Occipital lobe (tissue), 1 donor: ENCODE measurements at regions not wholly inside any gene's neighbourhood (a gene's known extent, or its start where the extent isn't known, plus 50 kb on each side); places are given as distances from the start of the nearest gene placed in this dataset.
"Not testable (repeated sequence)": the region's sequence is repeated elsewhere in the genome, so short reads cannot be mapped to it uniquely, and the experiment has no call there.

Experiments used
- DNase-seq: peaks from one replicate; lab custom pipeline; 2025; lab: John Stamatoyannopoulos, UW

DNA sequence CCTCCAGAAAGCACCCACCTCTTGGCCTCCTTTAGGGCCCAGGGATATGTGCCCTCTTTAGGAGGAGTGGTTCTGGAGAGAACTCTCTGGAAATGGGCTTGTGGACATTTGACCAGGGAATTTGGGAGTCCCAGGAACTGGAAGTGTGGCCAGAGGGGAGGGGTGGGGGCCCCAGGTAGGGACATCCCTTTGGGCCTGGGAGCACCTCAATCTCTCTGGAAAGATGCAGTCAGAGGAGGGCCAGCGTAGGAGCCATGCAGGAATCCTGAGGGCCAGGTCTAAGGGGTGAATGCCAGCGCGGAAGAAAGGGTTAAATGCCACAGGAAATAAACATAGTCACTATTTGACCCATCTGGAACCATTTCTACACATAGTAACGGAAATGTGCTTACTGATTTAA is 50.3 kb upstream of the ITGA11 start:
- no peak for DNase-seq

DNA sequence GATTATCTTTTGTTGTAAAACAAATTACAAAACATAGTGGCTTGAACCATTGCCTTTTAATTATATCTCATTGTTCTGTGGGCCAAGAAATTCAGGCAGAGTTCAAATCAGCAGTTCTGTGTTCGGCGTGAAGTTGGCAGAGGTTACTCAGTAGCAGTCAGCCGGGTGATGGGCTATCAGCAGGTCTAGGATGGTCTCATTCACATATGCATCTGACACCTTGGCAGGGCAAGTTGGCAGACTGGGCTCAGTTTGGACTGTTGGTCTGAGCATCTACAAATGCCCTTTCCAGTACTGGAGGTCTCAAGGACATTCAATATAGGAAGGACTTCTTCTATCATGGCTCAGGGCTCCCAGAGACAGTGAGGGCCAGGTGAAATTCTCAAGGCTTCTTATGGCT is 51.2 kb upstream of the ITGA11 start:
- no peak for DNase-seq

DNA sequence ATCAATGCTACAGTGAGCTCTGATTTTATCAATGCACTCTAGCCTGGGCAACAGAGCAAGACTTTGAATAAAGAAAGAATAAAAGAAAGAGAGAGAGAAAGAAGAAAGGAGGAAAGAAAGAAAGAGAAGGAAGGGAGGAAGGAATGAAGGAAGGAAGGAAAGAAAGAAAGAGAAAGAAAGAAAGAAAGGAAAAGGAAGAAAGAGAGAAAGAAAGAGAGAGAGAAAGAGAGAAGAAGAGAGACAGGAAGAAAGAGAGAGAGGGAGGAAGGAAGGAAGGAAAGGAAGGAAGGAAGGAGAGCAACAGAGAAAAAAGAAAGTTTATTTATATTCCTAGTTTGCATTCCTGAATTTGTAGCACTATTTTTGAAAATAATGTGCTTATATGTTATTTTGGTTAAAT is 52.3 kb upstream of the ITGA11 start:
- DNase-seq, result no peak

DNA sequence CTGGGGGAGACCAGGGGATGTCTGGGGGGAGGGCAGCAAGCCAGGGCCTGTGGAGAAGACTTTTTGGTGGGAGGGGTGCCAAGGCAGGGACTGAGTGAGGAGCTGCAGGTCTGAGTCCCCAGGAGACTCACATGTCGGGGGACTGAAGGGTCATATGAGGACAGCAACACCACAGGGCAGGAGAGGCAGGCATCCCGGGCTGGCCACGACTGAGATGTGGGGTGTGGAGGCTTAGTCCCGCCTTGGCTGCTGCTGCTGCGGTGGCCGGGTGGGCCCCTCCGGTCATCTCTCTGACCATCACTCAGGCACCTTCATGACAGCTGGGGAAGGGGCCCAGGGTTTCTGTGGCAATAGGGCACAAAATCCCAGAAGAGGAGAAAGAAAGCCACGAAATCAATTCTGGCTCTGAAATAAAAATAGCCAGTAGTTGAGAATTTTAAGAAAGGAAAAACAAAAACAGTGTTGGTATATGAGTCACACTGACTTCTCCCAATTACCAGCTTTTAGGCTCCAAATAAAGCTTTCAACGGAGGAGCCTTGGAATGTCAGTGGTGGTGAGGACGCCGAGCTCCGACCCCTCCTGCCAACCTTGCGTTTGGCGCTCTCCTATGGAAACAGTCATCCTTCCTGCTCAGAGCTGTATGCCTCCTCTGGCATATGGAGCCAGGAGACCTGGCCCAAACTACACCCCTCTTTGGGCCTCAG is 52.9 kb upstream of the ITGA11 start:
- DNase-seq, result no peak

DNA sequence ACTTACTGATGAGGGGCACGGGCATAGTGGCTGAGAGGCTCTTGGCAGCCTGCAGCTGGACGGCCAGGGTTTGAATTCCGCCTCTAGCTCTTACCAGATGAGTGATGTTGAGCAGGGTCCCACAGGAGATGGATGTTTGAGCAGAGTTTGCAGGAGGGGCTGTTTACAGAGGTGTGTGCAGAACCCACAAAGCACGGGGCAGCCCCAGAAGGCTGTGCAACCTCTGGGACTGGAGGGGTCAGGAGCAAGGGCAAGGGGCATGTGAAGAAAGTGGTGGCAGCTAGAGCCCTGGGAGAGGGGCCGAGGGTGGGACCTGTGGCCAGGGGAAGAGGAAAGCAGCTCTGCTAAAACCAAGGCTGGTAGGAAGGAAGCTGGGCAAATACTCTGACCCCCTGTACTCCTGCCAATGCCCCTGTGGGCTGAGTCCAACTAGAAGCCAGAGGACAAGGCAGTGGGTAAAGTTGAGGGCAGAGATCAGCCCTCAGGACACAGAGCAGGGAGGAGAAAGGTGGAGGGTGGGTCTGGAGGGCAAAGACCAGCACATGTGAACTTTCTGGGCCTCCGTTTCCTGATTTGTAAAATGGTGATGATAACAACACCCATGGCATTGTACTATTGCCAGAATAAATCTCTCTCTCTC is 53.9 kb upstream of the ITGA11 start:
- no peak for DNase-seq

DNA sequence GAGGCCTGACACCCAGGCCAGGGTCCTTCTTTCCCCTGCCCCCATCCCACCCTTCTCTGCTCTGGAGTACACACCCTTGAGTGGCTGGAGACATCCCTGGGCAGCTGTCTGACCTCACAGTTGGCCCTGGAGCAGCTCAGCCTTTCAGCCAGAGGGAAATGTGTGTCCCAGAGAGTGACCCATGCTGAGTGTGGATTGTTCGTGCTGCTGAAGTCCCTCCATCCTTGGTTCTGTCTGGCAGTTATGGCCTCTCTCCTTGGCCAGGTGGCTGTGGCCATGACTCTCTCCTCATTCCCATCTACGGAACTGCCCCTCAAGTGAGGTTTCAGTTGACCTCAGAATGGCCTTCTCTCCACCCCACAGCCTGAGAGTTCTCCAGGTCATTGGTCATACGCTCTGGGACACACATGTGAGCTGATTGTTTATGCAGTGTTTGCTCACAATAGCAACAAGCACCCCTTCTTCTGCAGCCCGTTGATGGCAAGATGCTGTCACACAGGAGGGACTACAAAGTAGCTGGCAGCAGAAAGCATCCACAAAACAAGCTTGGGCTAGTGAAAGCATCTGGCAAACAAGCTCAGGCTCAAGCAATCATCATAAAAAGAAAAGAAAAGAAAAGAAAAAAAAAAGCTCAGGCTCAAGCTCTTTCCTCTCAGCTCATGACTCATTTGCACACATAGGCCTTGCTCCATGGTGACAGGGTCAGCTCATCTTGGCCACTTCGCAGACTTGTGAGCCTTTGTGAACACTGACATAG is 55.3 kb upstream of the ITGA11 start:
- DNase-seq, result no peak

DNA sequence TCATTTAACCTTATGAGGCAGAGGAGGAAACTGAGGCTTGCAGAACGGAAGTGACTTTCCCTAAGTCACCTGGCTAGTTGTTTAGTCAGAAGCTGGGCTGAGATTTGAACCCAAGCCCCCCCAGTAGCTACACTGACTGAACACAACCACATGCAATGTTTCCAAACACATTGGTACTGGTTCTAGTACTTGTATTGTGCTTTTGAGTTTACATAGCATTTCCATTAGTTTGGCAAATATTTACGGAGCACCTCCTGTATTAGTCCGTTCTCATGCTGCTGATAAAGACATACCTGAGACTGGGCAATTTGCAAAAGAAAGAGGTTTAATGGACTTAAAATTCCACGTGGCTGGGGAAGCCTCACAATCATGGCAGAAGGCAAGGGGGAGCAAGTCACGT is 56.3 kb upstream of the ITGA11 start:
- no peak for DNase-seq

DNA sequence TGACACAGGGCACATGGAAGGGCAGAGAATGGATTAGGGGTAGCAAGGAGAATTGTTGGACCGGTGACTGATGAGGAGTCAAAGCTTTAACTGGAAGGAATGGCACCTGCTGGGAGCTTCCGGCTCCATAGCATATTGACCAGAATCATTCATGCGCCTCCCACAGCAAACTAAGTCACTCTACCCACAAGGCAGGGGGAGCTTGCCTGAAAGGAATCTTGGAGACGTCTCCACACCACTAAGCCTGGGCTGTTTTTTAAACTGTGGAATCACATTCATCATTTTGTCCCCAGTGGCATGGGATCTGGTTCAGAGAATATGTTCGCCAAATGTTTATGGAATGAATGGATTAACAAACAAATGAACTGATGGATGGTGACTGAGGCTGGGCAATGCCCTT is 57.0 kb upstream of the ITGA11 start:
- no peak for DNase-seq

DNA sequence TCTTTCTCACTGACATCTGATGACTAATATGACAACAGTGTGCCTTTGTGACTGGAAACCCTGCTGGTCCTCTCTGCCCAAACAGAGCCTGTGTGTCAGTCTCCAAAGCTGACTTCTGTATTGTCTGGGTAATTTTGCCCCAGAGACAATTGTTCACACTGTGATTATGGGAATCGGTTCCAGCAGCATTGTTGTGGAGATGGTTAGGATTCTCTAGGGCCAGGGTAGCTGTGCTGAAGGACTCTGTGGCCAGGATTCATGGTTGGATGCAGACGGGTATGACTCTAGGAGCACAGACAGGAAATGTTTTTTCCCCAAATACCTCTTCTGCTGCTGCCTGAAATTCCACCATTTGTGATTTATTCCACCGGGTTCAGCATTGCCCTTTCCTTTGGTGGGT is 57.5 kb upstream of the ITGA11 start:
- DNase-seq, result no peak

DNA sequence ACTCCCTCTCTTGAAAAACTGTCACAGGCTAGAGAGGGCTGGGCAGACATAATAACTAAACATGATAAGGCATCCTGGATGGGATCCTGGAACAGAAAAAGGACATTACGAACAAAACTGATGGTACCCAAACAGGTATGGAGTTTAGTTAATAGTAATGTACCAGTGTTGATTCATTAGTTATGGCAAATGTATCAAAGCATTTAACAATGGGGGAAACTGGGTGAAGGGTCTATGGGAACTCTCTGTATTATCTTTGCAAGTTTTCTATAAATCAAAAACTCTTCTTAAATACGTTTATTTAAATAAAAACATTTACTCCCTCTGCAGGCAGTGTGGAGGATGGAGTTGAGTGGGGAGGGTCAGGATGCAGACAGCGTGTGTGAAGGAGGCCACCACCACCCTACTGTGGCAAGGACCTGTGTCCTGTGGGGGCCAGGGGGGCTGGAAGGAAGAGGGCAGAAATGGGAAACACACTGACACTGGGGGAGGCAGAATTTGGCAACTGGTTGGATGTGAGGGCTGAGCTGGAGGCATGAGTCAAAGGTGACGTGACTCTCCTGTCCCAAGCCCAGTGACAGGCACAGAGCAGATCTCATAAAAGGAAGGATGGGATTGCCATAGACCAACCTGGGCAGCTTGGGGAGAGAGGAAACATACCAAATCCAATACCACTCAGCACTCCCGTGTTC is 59.6 kb upstream of the ITGA11 start:
- DNase-seq, result no peak

DNA sequence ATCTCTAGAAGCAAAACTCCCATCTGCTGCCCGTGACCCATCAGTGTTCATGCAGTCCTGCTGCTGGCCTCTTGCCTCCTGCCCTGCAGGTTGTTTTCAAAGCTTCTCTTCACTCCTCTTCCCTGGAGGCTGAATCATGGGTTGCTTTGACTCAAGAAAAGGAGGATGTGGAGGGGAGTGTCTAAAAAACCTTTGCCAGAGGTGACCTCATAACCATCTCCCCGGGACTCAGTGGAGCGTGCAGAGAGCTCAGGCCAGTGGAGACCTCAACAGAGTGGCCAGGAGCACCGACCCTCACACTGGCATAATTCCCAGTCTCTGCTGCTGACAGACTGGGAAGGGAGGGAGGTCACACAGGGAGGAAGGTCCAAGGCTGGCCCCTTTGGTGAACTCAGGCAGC is 60.9 kb upstream of the ITGA11 start:
- no peak for DNase-seq

DNA sequence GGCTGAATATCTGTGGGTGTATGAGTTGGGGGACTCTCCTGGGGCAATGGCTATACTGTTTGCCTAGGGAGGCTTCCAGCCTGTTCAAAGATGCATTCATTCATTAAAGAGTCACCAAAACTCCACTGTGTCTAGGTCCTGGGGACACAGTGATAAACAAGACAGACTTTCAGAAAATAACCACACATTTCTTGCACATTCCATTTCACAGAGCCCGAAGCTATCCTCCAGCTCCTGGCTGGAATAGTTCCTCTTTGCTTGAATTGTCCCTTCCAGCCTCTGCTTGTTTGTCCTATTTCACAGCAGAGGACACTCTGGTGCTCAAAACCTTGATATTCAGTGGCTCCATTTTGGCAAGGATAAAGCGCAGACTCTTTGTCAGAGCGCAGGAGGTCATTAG is 61.7 kb upstream of the ITGA11 start:
- DNase-seq, result no peak

DNA sequence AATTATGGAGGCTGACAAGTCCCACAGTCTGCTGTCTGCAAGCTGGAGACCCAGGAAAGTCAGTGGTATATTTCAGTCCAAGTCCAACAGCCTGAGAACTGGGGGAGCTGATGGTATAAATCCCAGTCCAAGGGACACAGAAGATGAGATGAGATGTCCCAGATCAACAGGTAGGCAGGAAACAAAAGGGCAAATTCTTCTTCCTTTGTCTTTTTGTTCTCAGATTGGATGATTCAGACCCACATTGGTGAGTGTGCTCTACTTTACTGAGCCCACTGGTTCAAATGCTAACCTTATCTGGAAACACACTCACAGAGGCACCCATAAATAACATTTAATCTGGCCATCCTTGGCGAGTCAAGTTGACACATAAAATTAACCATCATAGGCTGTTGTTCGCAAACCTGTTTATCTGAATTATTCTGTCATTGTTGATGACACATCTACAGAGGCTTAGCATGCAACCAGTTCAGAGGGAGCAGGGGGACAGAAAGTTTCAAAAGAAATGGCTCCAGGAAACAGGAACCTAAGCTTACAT is 62.7 kb upstream of the ITGA11 start:
- DNase-seq, result no peak

DNA sequence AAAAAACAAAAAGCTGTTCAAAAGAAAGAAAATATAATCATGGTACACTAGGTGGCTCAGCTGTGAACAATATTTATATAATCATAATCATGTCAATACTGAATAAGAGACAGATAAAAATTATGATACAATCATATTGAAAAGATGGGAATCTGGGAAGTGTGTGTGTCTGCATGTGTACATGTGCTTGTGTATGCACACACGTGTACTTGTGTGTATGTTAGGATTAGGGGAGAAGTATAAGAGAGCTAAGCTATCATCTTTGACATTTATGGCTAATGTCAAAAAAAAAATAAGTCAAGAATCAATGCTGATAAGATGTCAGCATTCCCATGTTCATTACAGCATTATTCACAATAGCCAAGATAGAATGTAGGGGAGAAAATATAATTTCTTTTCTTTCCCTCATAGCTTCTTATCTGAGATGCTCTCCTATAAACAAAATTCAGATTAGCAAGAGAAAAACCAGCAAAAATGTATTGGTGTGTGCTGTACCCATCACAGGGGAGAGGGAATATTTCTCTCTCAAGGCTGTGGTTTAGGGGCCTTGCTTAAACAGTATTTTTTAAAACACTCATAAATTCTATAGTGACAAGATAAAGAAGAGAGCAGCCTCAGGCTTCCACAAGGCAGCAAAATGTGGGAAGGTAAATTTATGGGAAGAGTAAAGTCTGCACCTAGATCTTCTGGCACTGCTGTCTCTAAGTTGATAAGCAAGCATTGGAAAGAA is 63.4 kb upstream of the ITGA11 start:
- DNase-seq, result no peak

DNA sequence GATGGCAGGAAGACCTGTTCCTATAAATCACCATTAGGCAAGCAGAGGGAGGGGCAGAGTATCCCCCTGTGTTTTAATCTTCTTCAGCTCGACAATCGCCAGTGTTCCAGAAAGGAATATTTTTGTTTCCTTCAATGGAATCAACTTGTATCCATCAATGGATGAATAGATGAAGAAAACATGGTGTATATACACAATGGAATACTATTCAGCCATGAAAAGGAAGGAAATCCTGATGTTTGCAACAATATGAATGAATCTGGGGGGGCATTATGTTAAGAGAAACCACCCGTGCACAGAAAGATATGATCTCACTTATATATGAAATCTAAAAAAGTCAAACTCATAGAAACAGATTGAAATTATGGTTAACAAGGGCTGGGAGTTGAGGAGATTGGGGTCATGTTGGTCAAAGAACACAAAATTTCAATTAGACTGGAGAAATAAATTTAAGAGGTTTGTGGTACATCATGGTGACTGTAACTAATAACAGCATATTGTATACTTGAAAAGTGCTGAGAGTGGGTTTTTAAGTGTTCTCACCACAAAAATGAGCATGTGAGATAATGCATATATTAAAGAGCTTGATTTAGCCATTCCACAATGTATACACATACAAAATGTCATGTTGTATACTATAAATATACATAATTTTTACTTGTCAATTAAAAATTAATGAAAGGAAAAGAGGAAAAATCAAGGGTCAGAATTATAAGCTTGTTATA is 64.2 kb upstream of the ITGA11 start:
- no peak for DNase-seq

DNA sequence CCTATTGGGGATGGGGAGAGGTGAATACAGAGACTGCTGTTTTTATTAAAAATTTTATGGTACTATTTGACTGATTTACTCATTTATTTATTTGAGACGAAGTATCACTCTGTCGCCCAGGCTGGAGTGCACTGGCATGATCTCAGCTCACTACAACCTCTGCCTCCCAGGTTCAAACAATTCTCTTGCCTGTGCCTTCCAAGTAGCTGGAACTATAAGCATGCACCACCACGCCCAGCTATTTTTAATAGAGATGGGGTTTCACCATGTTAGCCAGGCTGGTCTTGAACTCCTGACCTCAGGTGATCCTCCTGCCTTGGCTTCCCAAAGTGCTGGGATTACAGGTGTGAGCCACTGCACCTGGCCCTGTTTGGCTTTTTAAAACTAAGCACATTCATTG is 64.8 kb upstream of the ITGA11 start:
- DNase-seq, result not testable (repeated sequence)

DNA sequence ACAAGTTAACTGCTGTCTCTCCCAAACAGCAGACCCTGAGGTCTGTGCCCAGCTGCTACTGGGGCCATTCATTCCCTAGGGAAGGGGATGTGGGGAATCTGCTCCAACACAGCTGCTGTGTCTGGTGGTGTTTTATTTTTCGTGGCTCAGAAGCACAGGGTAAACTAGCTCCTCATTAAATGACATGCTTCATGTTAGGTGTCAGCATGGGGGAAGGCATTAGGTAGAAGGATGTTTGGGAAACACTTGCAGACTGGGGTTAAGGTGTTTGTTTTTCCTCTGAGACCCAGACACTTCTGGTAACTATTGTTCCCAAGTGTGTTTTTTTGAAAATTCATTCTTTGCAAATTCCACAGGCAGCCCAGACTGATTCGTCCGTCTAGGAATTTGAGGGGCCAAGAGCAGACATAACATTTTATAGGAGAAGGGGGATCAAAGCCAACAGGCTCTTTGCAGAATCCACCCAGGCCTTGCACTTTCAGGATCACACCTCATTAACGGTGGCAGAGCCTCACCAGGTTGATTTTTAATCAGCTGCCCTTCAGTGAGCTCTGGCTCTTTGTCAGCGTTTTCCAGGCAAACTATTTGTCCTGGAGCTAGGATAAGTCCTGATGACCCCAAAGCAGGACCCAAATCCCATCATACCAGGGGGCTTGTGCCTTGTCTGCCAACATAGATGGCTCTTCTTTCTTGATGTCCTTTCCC is 65.4 kb upstream of the ITGA11 start:
- DNase-seq, result no peak

DNA sequence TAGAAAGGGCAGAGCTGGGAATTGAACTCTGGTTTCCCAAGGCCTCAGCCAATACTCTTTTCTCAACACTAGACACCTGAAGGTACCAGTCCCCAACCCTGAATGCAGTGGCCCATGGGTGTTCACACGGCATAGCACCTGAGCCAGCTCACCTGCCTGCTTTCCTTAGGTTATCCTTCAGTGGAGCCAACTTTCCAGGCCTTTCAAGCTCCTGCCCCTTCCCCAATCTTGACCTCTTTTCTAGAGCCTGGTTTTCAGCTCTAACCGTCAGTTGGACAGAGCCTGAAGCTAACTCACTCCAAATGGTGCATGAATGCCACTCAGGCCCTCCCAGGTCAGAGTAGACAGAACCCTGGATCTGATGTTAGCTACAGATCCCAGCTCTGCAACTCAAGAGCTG is 66.1 kb upstream of the ITGA11 start:
- DNase-seq, result no peak

DNA sequence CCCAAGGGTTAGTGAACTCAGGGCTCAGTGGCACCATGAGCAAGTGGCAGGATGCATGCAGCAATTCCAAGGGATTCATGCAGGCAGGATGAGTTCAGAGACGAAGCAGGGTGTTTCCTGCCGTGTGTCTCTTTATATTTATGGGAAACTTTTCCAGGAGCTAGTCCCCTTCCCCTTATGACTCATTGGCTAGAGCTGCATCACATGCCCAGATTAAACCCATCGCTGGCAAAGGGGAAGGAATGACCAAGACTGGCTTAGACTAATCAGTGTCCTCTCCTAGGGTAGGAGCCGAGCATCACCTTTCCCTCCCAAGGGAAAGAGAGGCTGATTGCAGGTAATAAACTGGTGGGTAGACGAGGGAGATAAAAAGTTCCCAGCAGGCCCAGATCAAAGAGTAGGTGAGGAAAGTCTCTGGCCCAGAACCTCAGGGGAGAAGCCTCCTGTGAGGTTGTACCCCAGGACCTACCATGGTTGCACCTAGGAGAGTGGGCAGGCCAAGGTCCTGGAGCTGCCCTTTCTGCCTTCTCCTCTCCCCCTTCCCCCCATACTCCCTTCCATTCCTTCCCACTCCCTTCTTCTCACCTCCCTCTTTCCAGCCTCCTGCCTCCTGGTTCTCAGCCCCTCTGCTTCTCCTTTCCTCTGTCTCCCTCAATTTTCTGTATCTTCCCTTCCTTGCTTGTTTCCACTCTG is 67.8 kb upstream of the ITGA11 start:
- no peak for DNase-seq
